Fibroblast of skin of scalp (primary cell): ENCODE measurements at regions not wholly inside any gene's neighbourhood (a gene's known extent, or its start where the extent isn't known, plus 50 kb on each side); places are given as distances from the start of the nearest gene placed in this dataset.
A peak's percentile ranks its signal among the peaks of the same experiment; 100 is the strongest.
"Not testable (repeated sequence)": the region's sequence is repeated elsewhere in the genome, so short reads cannot be mapped to it uniquely, and the experiment has no call there.

Experiments
- DNase-seq: peaks from one replicate; pipeline ENCODE4 v3.0.0-alpha.2; 2013

GRCh38 chr12:113726254-113726819 is 239.8 kb downstream of the RBM19 start:
- DNase-seq, result no peak

GRCh38 chr12:113725557-113725876 is 240.6 kb downstream of the RBM19 start:
- no peak for DNase-seq

DNA sequence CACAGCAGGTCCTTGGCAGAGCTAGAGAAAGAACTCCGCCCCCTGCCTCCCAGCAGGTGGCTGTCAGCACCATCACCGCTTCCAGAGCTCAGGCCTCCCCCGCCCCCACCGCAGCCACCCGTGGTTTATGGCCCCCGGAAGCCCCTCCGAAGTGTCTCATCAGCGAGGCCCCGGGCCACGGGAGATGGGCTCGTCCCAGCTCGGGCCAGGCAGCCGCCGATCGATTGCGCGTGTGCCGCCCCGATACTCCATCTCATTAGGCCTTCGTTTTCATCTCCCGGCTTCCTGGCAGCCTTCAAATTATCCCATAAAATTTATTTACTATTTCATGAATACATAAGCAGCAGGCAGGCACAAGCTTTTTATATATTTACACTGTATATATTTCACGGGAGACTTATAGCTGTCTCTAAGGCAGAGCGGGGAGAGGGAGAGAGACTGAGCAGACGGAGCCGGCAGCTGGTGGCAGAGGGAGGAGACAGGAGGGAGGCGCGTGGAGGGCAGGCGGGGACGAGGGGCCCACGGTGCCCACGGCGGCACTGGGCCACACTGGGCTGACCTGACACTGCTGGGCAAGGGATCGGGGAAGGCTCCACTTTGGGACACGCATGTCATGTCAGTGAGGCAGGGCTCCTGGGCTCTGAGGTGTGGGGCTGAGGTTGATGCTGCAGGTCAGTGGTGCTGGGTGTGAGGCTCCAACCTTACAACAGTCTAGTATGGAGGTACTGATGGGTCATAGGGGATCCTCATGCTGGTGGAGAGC is 241.2 kb downstream of the RBM19 start:
- no peak for DNase-seq

DNA sequence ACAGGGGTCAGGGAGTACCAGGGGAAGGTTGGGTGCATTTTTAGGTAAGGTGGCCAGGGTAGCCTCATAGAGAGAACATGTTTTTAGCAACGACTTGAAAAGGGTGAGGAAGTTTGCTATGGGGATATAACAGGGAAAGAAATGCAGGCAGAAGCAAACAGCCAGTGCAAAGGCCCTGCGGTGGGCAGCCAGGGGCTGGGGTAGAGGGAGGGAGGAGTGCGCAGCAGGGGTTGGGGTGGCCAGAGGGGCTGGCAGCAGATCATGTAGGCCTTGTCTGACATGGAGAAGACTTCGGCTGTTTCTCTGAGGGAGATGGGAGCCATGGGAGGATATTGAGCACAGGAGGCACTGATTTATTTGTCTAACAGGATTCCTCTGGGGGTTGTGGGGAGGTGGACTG is 242.5 kb downstream of the RBM19 start:
- DNase-seq, result no peak

DNA sequence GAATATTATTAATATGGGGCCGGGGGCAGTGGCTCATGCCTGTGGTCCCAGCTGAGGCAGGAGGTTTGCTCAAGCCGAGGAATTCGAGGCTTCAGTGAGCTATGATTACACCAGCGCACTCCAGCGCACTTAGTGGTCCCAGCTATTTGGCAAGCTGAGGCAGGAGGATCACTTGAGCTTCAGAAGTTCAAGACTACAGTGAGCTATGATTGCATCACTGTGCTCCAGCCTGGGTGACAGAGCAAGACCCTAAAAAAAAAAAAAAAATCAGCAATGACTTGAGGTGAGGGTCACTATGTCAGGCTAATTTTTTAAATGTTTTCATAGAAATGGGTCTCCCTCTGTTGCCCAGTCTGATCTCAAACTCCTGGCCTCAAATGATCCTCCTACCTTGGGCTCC is 243.4 kb downstream of the RBM19 start:
- DNase-seq, result no peak

DNA sequence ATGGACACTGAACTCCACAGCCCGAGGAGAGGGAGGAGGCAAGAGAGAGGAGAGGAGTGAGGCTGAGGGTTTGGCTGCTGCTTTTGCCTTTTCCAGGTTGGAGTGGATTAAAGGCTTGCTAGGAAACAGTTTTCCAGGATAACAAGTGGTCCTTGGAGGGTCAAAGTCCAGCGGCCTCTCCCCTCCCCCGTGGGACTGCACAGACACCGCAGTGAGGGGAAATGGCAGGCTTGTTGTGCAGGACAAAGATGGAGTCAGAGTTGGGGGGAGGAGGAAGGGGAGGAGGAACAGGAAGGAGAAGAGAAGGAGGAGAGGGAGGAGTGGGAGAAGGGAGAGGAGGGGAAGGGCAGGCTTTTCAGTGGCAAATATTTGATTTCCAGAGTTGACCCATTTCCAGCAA is 245.5 kb downstream of the RBM19 start:
- DNase-seq, result no peak

DNA sequence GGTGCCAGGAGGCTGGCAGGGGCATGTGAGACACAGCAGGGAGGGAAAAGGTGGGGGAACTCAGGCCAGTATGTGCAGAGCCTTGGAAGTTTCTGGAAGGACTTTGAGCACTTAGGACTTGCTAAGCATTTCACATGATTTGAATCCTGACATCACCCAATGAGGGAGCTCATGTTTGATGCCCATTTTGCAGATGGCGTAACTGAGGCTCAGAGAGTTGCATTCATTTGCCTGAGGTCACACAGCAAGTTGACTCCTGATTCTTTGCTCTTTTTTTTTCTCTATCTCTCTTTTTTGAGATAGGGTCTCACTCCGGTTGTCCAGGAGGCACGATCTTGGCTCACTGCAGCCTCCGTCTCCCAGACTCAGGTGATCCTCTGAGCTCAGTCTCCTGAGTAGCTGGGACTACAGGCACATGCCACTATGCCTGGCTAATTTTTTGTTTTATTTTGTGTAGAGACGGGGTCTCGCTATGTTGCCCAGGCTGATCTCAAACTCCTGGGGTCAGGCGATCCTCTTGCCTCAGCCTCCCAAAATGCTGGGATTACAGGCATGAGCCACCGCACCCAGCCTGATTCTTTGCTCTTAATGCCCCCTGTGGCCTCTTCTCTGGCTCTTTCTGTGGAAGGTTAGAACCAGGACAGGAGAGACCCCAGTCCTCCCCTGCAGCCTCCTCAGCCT is 246.1 kb downstream of the RBM19 start:
- no peak for DNase-seq

GRCh38 chr12:113713156-113713555 is 241.5 kb upstream of the LHX5 start:
- DNase-seq, result no peak

GRCh38 chr12:113712481-113712880 is 240.8 kb upstream of the LHX5 start:
- DNase-seq, result no peak

DNA sequence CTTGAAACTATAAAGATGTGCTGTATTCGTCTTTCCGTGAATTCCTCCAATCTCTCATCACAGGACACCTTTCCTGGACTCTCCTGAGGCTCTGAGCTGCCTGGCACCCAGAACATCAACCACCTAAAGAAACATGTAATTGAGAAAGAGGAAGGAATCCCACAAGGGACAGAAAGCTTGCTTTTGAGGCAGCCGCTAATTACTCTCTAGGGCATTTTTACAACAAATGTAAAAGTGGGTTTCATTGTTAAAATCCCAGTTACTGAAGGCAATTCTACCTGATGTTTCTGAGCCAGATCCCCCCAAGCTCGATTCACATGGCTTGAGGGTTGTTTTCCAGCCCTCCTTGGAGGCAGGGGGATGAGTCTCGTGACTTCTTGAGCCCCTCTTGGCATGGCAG is 238.5 kb upstream of the LHX5 start:
- no peak for DNase-seq

DNA sequence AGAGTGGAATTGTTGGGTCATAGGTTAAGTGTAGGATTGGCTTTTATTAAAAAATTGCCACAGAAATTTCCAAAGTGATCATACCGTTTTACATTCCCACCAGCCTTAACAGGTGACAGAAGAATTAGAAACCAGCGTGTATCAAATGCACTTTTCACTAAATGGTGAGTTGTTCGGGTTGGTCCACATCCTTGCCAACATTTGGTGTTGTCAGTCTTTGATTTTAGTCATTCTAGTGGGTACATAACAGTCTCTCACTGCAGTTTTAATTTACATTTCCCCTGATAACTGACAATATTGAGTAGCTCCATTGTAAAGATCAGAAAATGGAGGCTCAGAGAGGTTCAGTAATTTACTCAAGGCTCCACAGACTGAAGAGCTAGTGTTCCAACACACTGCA is 237.8 kb upstream of the LHX5 start:
- no peak for DNase-seq

DNA sequence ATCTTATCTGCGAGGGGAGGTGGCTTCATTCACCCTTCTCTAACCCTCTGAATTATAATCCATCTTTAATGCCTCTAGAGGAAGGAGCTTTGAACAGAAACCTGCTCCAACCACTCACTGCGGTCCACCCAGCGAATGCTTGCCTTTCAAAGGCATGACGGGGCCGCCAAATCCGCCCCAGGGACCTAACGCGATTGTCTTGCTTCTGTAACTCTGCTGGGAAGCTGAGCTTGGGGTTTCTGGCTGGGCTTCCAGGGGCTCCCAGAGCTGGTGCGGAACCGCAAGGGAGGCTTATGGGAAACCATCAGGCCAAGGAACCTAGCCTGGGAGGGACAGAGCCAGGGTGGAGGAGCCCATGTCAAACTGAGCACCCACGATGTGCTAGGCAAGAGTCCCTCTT is 231.2 kb upstream of the LHX5 start:
- DNase-seq, result no peak

- no peak for DNase-seq
Measured at GRCh38 chr12:113702276-113702675, 230.6 kb upstream of the LHX5 start.

- DNase-seq, result peak; percentile 18
Measured at GRCh38 chr12:113700943-113701342, 229.3 kb upstream of the LHX5 start.

DNA sequence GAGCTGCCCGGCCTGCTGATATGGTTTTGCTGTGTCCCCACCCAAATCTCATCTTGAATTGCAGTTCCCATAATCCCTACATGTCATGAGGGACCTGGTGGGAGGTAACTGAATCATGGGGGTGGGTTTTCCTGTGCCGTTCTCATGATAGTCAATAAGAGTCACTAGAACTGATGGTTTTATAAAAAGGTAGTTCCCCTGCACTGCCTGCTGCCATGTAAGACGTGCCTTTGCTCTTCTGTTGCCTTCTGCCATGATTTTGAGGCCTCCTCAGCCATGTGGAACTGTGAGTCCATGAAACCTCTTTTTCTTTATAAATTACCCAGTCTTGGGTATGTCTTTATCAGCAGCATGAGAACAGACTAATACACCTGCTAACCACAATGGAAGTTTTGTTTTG is 228.3 kb upstream of the LHX5 start:
- not testable (repeated sequence) for DNase-seq

DNA sequence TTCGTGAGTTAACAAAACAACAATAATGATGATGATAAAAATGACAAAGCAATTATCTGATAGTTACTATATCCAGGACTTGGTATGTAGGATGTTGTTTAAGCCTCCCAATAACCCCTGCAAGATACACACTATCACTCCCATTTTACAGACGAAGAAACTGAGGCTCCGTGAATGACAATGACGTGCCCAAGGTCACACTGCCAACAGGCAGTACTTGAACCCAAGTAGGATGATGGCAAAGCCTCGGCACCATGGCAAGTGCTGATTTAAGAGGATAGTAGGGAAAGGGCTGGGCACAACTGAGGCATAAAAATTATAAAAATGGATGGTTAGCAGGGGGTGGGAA is 226.8 kb upstream of the LHX5 start:
- DNase-seq, result no peak

- DNase-seq, result no peak
Measured at GRCh38 chr12:113697651-113698509, 226.2 kb upstream of the LHX5 start.

DNA sequence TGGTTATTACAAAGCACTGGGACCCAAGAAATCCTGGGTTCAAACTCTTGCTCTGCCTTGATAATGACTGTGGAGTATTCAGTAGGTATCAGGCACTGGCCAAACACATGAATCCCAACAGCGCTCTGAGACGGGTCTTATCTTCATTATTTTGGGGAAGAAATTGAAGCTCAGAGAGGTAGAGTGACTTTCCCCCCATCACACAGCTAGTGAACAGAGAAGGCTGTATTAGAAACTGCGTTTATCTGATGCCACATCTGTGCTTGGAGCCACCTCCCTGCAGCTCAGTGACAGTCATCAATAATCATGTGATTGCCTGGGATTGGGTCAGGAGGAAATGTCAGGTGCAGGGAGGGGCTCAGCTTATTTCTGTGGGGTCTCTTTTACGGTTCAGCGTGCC is 225.4 kb upstream of the LHX5 start:
- no peak for DNase-seq

- DNase-seq, result no peak
Measured at GRCh38 chr12:113693693-113694092, 222.0 kb upstream of the LHX5 start.

DNA sequence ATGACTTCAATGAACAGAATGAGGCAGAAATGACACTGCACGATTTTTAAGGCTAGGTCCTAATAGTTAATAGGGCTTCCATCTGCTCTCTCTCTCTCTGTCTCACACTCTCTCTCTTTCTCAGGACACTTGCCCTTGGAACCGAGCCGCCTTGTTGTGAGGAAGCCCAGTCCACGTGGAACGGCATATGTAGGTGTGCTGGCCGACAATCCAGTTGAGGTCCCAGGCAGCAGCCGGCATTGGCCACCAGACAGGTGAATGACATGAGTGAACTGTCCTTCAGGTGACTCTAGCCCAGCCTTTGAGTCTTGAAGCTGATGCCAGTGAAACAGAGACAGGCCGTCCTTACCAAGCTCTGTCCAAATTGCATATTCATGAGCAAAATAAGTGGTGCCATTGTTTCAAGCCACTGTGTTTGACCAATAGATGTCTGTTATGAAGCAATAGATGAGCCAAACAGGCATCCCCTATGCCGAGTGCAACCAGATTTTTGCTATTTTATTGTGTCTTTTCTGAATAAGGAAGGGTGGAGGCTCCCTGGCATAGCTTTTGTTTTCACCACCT is 217.5 kb upstream of the LHX5 start:
- DNase-seq, result no peak

DNA sequence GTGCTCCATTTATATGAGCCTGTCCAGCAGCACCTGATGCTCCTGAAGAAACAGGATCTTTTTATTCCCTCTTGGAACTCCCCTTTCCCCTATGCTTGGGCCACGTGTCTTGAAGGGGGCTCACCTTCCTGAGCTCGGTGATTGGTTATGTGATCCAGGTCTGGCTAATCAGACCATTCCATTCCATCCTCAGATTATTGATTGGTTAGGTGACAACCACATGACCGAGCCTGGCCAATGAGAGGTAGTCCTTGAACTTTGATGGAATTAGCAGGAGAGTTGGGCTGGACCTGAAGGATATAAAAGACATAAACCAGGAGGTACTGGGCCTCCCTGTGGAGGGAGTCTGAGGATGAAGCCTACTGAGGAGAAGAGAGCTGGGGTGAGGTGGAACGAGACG is 216.6 kb upstream of the LHX5 start:
- no peak for DNase-seq

DNA sequence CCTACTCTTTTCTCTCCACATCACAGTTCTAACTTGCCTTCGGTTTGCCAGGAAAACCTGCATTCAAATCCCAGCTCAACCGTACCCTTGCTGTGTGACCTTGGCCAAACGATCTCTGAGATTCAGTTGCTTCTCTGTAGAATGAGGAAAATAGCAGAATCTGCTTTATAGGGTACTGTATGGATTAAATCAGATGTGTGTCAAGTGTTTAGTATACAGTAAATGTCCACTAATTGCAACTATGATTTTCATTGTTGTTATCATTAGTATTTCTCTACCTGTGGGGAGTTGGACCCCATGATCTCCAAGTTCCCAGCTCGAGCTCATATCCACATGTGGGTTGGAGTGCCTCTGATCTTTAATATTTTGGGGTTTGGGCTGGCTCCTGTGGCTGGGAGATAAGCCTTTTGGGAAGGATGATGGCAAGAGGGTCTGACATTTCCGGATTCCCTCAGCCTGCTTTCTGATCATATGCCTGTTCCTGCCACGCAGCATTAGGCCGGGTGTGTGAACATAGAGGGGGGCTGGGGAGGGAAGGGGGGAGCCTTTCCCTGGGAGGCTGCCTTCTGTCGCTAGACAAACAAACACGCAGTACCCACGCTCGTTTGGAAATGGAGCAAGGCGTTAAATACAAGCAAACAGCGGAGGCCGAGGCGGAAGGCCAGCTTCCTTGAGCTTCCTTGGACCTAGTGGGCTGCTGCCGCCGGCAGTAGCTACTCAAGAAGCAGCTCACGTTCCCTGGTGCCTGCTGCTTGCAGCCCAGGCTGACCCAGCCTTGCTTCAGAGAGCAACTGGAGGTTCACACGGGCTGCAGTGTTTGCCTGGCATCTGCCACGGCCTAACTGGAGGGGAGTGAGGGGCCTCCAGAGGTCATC is 213.5 kb upstream of the LHX5 start:
- no peak for DNase-seq
